ENCODE measurements at regions not wholly inside any gene's neighbourhood (a gene's known extent, or its start where the extent isn't known, plus 50 kb on each side); places are given as distances from the start of the nearest gene placed in this dataset.

- Mint-ChIP-seq H3K27ac (no peak overlapping the region), H3K4me1 (peaks cover 0 to 13% (median 0%) of the 10 kb centered on the region in 7 donors), H3K9me3 (peaks cover 0 to 8% (median 0%) of the 10 kb centered on the region in 11 donors), H3K36me3 (peaks cover 0 to 1% (median 0%) of the 10 kb centered on the region in 5 donors), H3K27me3 (peaks cover 0 to 33% (median 7%) of the 10 kb centered on the region in 5 donors), H3K4me3 (no peak overlapping the region)
- H3K27ac ChIP-seq (ENCODE audit: low read depth, low read length) = no peak overlapping the region
- no peaks in the 10 kb centered on the region for H3K9me3 ChIP-seq (ENCODE audit: control insufficient read depth in 2 of 3, low read length in 3 of 3)
- intact Hi-C loops (cut with micrococcal nuclease) = no loop called here
- DNase-seq (no peak), ATAC-seq (no peak)
- no peak overlapping the region for H3K4me3 ChIP-seq (ENCODE audit: low read length)
- H3K36me3 ChIP-seq (ENCODE audit: control insufficient read depth in 2 of 3, insufficient read depth in 3 of 3, low read length in 3 of 3) = no peaks in the 10 kb centered on the region
- ChIA-PET POLR2A (no interaction called here), CTCF (no interaction called here)
- H3K27me3 ChIP-seq (ENCODE audit: control insufficient read depth in 2 of 2, insufficient read depth in 2 of 2, low read length in 2 of 2) = no peaks in the 10 kb centered on the region
- no peaks in the 10 kb centered on the region for H3K4me1 ChIP-seq (ENCODE audit: control insufficient read depth in 2 of 2, insufficient read depth in 2 of 2, low read length in 2 of 2)
Observed at GRCh38 chr10:128929767-128930166, 537.3 kb upstream of the MGMT start.

- no peak overlapping the region for H3K4me3 Mint-ChIP-seq
- H3K36me3 ChIP-seq (ENCODE audit: control insufficient read depth in 2 of 3, insufficient read depth in 3 of 3, low read length in 3 of 3) = no peaks in the 10 kb centered on the region
- DNase-seq (no peak), ATAC-seq (no peak)
- no peaks in the 10 kb centered on the region for H3K9me3 ChIP-seq (ENCODE audit: control insufficient read depth in 2 of 3, low read length in 3 of 3)
- peaks cover 0 to 26% (median 7%) of the 10 kb centered on the region in 5 donors for H3K27me3 Mint-ChIP-seq
- H3K27ac Mint-ChIP-seq = no peak overlapping the region
- peaks cover 0 to 5% (median 0%) of the 10 kb centered on the region in 11 donors for H3K9me3 Mint-ChIP-seq
- intact Hi-C loops (cut with micrococcal nuclease) = no loop called here
- CTCF ChIA-PET = no interaction called here
- no peaks in the 10 kb centered on the region for H3K4me1 ChIP-seq (ENCODE audit: control insufficient read depth in 2 of 2, insufficient read depth in 2 of 2, low read length in 2 of 2)
- POLR2A ChIA-PET = no interaction called here
- H3K4me1 Mint-ChIP-seq = peaks cover 0 to 20% (median 0%) of the 10 kb centered on the region in 7 donors
- H3K27ac ChIP-seq (ENCODE audit: low read depth, low read length) = no peak overlapping the region
- no peaks in the 10 kb centered on the region for H3K27me3 ChIP-seq (ENCODE audit: control insufficient read depth in 2 of 2, insufficient read depth in 2 of 2, low read length in 2 of 2)
- H3K36me3 Mint-ChIP-seq = peaks cover 0 to 1% (median 0%) of the 10 kb centered on the region in 5 donors
- no peak overlapping the region for H3K4me3 ChIP-seq (ENCODE audit: low read length)
Observed at GRCh38 chr10:128930515-128930914, 536.5 kb upstream of the MGMT start.

GRCh38 chr10:128932071-128932820, 534.8 kb upstream of the MGMT start:
- ChIA-PET CTCF (no interaction called here), POLR2A (no interaction called here)
- Mint-ChIP-seq H3K36me3 (peaks cover 0 to 1% (median 0%) of the 10 kb centered on the region in 5 donors), H3K4me3 (no peak overlapping the region), H3K9me3 (peaks cover 0 to 5% (median 0%) of the 10 kb centered on the region in 11 donors), H3K27me3 (peaks cover 0 to 28% (median 7%) of the 10 kb centered on the region in 5 donors), H3K27ac (no peak overlapping the region), H3K4me1 (peaks cover 0 to 21% (median 0%) of the 10 kb centered on the region in 7 donors)
- H3K9me3 ChIP-seq (ENCODE audit: control insufficient read depth in 2 of 3, low read length in 3 of 3) = no peaks in the 10 kb centered on the region
- no peak for DNase-seq
- intact Hi-C loops (cut with micrococcal nuclease) = no loop called here
- no peak overlapping the region for H3K4me3 ChIP-seq (ENCODE audit: low read length)
- H3K27ac ChIP-seq (ENCODE audit: low read depth, low read length) = no peak overlapping the region
- no peaks in the 10 kb centered on the region for H3K27me3 ChIP-seq (ENCODE audit: control insufficient read depth in 2 of 2, insufficient read depth in 2 of 2, low read length in 2 of 2)
- ATAC-seq = no peak
- H3K4me1 ChIP-seq (ENCODE audit: control insufficient read depth in 2 of 2, insufficient read depth in 2 of 2, low read length in 2 of 2) = no peaks in the 10 kb centered on the region
- H3K36me3 ChIP-seq (ENCODE audit: control insufficient read depth in 2 of 3, insufficient read depth in 3 of 3, low read length in 3 of 3) = no peaks in the 10 kb centered on the region

GRCh38 chr10:128934492-128934891, 532.5 kb upstream of the MGMT start:
- H3K36me3 ChIP-seq (ENCODE audit: control insufficient read depth in 2 of 3, insufficient read depth in 3 of 3, low read length in 3 of 3) = no peaks in the 10 kb centered on the region
- ATAC-seq (no peak), DNase-seq (no peak)
- ChIA-PET CTCF (no interaction called here), POLR2A (no interaction called here)
- H3K36me3 Mint-ChIP-seq = peaks cover 0 to 1% (median 0%) of the 10 kb centered on the region in 5 donors
- H3K9me3 Mint-ChIP-seq = peaks cover 0 to 5% (median 0%) of the 10 kb centered on the region in 11 donors
- H3K27me3 ChIP-seq (ENCODE audit: control insufficient read depth in 2 of 2, insufficient read depth in 2 of 2, low read length in 2 of 2) = no peaks in the 10 kb centered on the region
- H3K4me3 Mint-ChIP-seq = peak overlapping the region in 1 of 10 donors; percentile 25
- peak overlapping the region in 1 of 9 donors; percentile 48 for H3K27ac Mint-ChIP-seq
- H3K27ac ChIP-seq (ENCODE audit: low read depth, low read length) = no peak overlapping the region
- H3K4me3 ChIP-seq (ENCODE audit: low read length) = no peak overlapping the region
- peaks cover 0 to 21% (median 0%) of the 10 kb centered on the region in 7 donors for H3K4me1 Mint-ChIP-seq
- intact Hi-C loops (cut with micrococcal nuclease) = no loop called here
- no peaks in the 10 kb centered on the region for H3K4me1 ChIP-seq (ENCODE audit: control insufficient read depth in 2 of 2, insufficient read depth in 2 of 2, low read length in 2 of 2)
- H3K9me3 ChIP-seq (ENCODE audit: control insufficient read depth in 2 of 3, low read length in 3 of 3) = no peaks in the 10 kb centered on the region
- peaks cover 0 to 35% (median 3%) of the 10 kb centered on the region in 5 donors for H3K27me3 Mint-ChIP-seq

GRCh38 chr10:128936392-128936791, 530.6 kb upstream of the MGMT start:
- ATAC-seq (no peak), DNase-seq (no peak)
- no peaks in the 10 kb centered on the region for H3K36me3 ChIP-seq (ENCODE audit: control insufficient read depth in 2 of 3, insufficient read depth in 3 of 3, low read length in 3 of 3)
- H3K9me3 Mint-ChIP-seq = peaks cover 0 to 4% (median 0%) of the 10 kb centered on the region in 11 donors
- H3K27ac Mint-ChIP-seq = no peak overlapping the region
- ChIA-PET POLR2A (no interaction called here), CTCF (no interaction called here)
- H3K36me3 Mint-ChIP-seq = peaks cover 0 to under 1% (median 0%) of the 10 kb centered on the region in 5 donors
- peaks cover 0 to 21% (median 0%) of the 10 kb centered on the region in 7 donors for H3K4me1 Mint-ChIP-seq
- no peak overlapping the region for H3K4me3 Mint-ChIP-seq
- peaks cover 0 to 51% (median 4%) of the 10 kb centered on the region in 5 donors for H3K27me3 Mint-ChIP-seq
- H3K9me3 ChIP-seq (ENCODE audit: control insufficient read depth in 2 of 3, low read length in 3 of 3) = no peaks in the 10 kb centered on the region
- no peaks in the 10 kb centered on the region for H3K4me1 ChIP-seq (ENCODE audit: control insufficient read depth in 2 of 2, insufficient read depth in 2 of 2, low read length in 2 of 2)
- H3K27ac ChIP-seq (ENCODE audit: low read depth, low read length) = no peak overlapping the region
- intact Hi-C loops (cut with micrococcal nuclease) = no loop called here
- no peak overlapping the region for H3K4me3 ChIP-seq (ENCODE audit: low read length)
- H3K27me3 ChIP-seq (ENCODE audit: control insufficient read depth in 2 of 2, insufficient read depth in 2 of 2, low read length in 2 of 2) = no peaks in the 10 kb centered on the region

GRCh38 chr10:128938558-128938957, 528.5 kb upstream of the MGMT start:
- Mint-ChIP-seq H3K4me3 (no peak overlapping the region), H3K9me3 (peaks cover 0 to 3% (median 0%) of the 10 kb centered on the region in 11 donors), H3K36me3 (no peaks in the 10 kb centered on the region), H3K27ac (no peak overlapping the region), H3K27me3 (peaks cover 0 to 41% (median 4%) of the 10 kb centered on the region in 5 donors), H3K4me1 (peaks cover 0 to 20% (median 0%) of the 10 kb centered on the region in 7 donors)
- ChIA-PET CTCF (no interaction called here), POLR2A (no interaction called here)
- Histone ChIP-seq H3K4me3 (ENCODE audit: low read length) (no peak overlapping the region), H3K36me3 (ENCODE audit: control insufficient read depth in 2 of 3, insufficient read depth in 3 of 3, low read length in 3 of 3) (no peaks in the 10 kb centered on the region), H3K27ac (ENCODE audit: low read depth, low read length) (no peak overlapping the region), H3K9me3 (ENCODE audit: control insufficient read depth in 2 of 3, low read length in 3 of 3) (no peaks in the 10 kb centered on the region), H3K27me3 (ENCODE audit: control insufficient read depth in 2 of 2, insufficient read depth in 2 of 2, low read length in 2 of 2) (no peaks in the 10 kb centered on the region), H3K4me1 (ENCODE audit: control insufficient read depth in 2 of 2, insufficient read depth in 2 of 2, low read length in 2 of 2) (no peaks in the 10 kb centered on the region)
- ATAC-seq (no peak), DNase-seq (no peak)
- intact Hi-C loops (cut with micrococcal nuclease) = no loop called here

GRCh38 chr10:128940081-128940480, 527.0 kb upstream of the MGMT start:
- intact Hi-C loops (cut with micrococcal nuclease) = no loop called here
- Mint-ChIP-seq H3K36me3 (peaks cover 0 to 2% (median 0%) of the 10 kb centered on the region in 5 donors), H3K4me3 (no peak overlapping the region), H3K9me3 (peaks cover 0 to 8% (median 3%) of the 10 kb centered on the region in 11 donors), H3K27ac (no peak overlapping the region), H3K27me3 (peaks cover 0 to 37% (median 4%) of the 10 kb centered on the region in 5 donors), H3K4me1 (peaks cover 0 to 5% (median 0%) of the 10 kb centered on the region in 7 donors)
- no peaks in the 10 kb centered on the region for H3K36me3 ChIP-seq (ENCODE audit: control insufficient read depth in 2 of 3, insufficient read depth in 3 of 3, low read length in 3 of 3)
- no peak overlapping the region for H3K4me3 ChIP-seq (ENCODE audit: low read length)
- no peaks in the 10 kb centered on the region for H3K9me3 ChIP-seq (ENCODE audit: control insufficient read depth in 2 of 3, low read length in 3 of 3)
- H3K4me1 ChIP-seq (ENCODE audit: control insufficient read depth in 2 of 2, insufficient read depth in 2 of 2, low read length in 2 of 2) = no peaks in the 10 kb centered on the region
- H3K27ac ChIP-seq (ENCODE audit: low read depth, low read length) = no peak overlapping the region
- ChIA-PET CTCF (no interaction called here), POLR2A (no interaction called here)
- no peak for DNase-seq
- no peak for ATAC-seq
- H3K27me3 ChIP-seq (ENCODE audit: control insufficient read depth in 2 of 2, insufficient read depth in 2 of 2, low read length in 2 of 2) = no peaks in the 10 kb centered on the region
